Tibial nerve (tissue), 4 donors: ENCODE measurements at regions not wholly inside any gene's neighbourhood (a gene's known extent, or its start where the extent isn't known, plus 50 kb on each side); places are given as distances from the start of the nearest gene placed in this dataset.

ENCODE experiments used
- CTCF ChIP-seq, 5 experiments: fragments of 200-600 bp in 3 of 5; fragments of 450-650 bp in 2 of 5; sonication (generic) in 3 of 5; IDR thresholded peaks; one replicate each; pipeline ENCODE4 v1.5.1; 2016 to 2019; ENCODE audit warnings: antibody characterized with exemption in 5 of 5, mild to moderate bottlenecking in 3 of 5, moderate library complexity in 2 of 5
- EP300 ChIP-seq, 2 donors: sonication (generic); formaldehyde crosslinking; IDR thresholded peaks; one replicate each; pipeline ENCODE4 v1.6.1; 2017; ENCODE audit warnings: antibody characterized with exemption in 2 of 2, mild to moderate bottlenecking in 1 of 2
- POLR2A ChIP-seq, 2 donors: fragments of 450-650 bp; IDR thresholded peaks; one replicate each; pipeline ENCODE4 v1.6.1; 2017; ENCODE audit warnings: antibody characterized with exemption in 2 of 2, mild to moderate bottlenecking in 2 of 2, moderate library complexity in 2 of 2

- TF ChIP-seq CTCF (IDR thresholded peaks at IDR 0.05) (no peak), POLR2A (IDR thresholded peaks at IDR 0.05) (no peak), EP300 (IDR thresholded peaks at IDR 0.05) (no peak)
These were observed 1808.9 kb upstream of the TENM3 start for GRCh38 chr4:180434131-180434895.
